CD4-positive, CD25-positive, alpha-beta regulatory T cell (primary cell): ENCODE measurements at regions not wholly inside any gene's neighbourhood (a gene's known extent, or its start where the extent isn't known, plus 50 kb on each side); places are given as distances from the start of the nearest gene placed in this dataset.
"Not testable (repeated sequence)": the region's sequence is repeated elsewhere in the genome, so short reads cannot be mapped to it uniquely, and the experiment has no call there.

Experiments
- ATAC-seq, 2 donors: fragments of 150-1000 bp; cut with Tn5 transposase; one replicate each; pipeline ENCODE4 v1.10.0; 2021; ENCODE audit warnings: low read depth in 2 of 2, moderate number of reproducible peaks in 2 of 2, moderate library complexity in 1 of 2
- DNase-seq, 3 donors: peaks; one replicate each; pipeline versions ENCODE4 v3.0.0 to v3.0.0-alpha.2; 2012 to 2022; ENCODE audit warnings: mixed read lengths in 1 of 3
- H3K27ac ChIP-seq: one replicate; pipeline ENCODE4 v1.7.0; 2013; ENCODE audit warnings: mild to moderate bottlenecking, low read length; ENCODE audit not compliant: insufficient read depth, poor library complexity, severe bottlenecking
- H3K27me3 ChIP-seq: one replicate; pipeline ENCODE4 v1.7.0; 2013; ENCODE audit warnings: low read length; ENCODE audit not compliant: control insufficient read depth, insufficient read depth
- H3K36me3 ChIP-seq: one replicate; pipeline ENCODE4 v1.7.0; 2013; ENCODE audit warnings: mild to moderate bottlenecking, low read length, moderate library complexity; ENCODE audit not compliant: control insufficient read depth, insufficient read depth
- H3K4me1 ChIP-seq: 2 replicates; pipeline ENCODE4 v1.7.0; 2013; ENCODE audit warnings: mild to moderate bottlenecking, low read length; ENCODE audit not compliant: insufficient read depth, control insufficient read depth, poor library complexity, severe bottlenecking
- H3K4me3 ChIP-seq: one replicate; pipeline ENCODE4 v1.7.0; 2013; ENCODE audit warnings: low read depth, mild to moderate bottlenecking, low read length, moderate library complexity
- H3K9me3 ChIP-seq, 2 experiments: 1 replicate in 1 of 2; 2 replicates in 1 of 2; pipeline ENCODE4 v1.7.0; 2013; ENCODE audit warnings: low read length in 2 of 2, mild to moderate bottlenecking in 1 of 2, moderate library complexity in 1 of 2; ENCODE audit not compliant: control insufficient read depth in 2 of 2
- H3K27ac Mint-ChIP-seq, 3 donors: one replicate each; pipeline ENCODE4 v1.8.0; 2020 to 2022; ENCODE audit warnings: mild to moderate bottlenecking in 3 of 3, mixed read lengths in 3 of 3, moderate library complexity in 2 of 3
- H3K27me3 Mint-ChIP-seq: one replicate; pipeline ENCODE4 v1.8.0; 2022; ENCODE audit warnings: mild to moderate bottlenecking, mixed read lengths
- H3K36me3 Mint-ChIP-seq: one replicate; pipeline ENCODE4 v1.8.0; 2020; ENCODE audit warnings: mixed read lengths
- H3K4me1 Mint-ChIP-seq, 4 donors: one replicate each; pipeline ENCODE4 v1.8.0; 2020 to 2022; ENCODE audit warnings: mixed read lengths in 4 of 4, mild to moderate bottlenecking in 1 of 4
- H3K4me3 Mint-ChIP-seq, 4 donors: one replicate each; pipeline ENCODE4 v1.8.0; 2020 to 2022; ENCODE audit warnings: mild to moderate bottlenecking in 4 of 4, mixed read lengths in 4 of 4, moderate library complexity in 3 of 4
- H3K9me3 Mint-ChIP-seq, 7 donors: one replicate each; pipeline ENCODE4 v1.8.0; 2020 to 2022; ENCODE audit warnings: mixed read lengths in 7 of 7, mild to moderate bottlenecking in 3 of 7, moderate library complexity in 2 of 7

DNA sequence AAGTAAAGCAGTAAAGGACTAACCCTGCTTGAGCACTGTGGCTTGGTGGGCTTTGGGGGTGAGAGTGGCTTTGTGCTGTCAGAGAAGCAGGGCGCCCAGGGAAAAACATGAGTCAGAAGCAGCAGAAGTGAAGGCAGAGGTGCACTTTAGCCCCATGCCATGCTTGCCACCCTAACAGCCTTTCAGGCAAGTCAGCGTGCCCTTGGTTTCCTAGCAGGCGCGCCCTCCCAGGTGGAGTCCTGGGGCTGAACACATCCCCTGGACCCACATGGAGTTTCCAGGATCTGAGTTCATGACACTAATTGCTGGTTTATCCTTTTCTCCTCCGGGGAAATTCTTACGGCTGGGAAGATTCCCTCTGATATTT is 106.6 kb downstream of the TLR5 start:
- Histone ChIP-seq H3K4me3 (no peak overlapping the region), H3K27ac (no peak overlapping the region), H3K27me3 (no peaks in the 10 kb centered on the region), H3K9me3 (no peaks in the 10 kb centered on the region), H3K36me3 (no peaks in the 10 kb centered on the region), H3K4me1 (no peaks in the 10 kb centered on the region)
- Mint-ChIP-seq H3K4me1 (no peaks in the 10 kb centered on the region), H3K27me3 (no peaks in the 10 kb centered on the region), H3K4me3 (no peak overlapping the region), H3K9me3 (peaks cover 0 to 1% (median 0%) of the 10 kb centered on the region in 7 donors), H3K27ac (peak overlapping the region in 1 of 3 donors; percentile 78), H3K36me3 (no peaks in the 10 kb centered on the region)
- DNase-seq (no peak), ATAC-seq (no peak)

DNA sequence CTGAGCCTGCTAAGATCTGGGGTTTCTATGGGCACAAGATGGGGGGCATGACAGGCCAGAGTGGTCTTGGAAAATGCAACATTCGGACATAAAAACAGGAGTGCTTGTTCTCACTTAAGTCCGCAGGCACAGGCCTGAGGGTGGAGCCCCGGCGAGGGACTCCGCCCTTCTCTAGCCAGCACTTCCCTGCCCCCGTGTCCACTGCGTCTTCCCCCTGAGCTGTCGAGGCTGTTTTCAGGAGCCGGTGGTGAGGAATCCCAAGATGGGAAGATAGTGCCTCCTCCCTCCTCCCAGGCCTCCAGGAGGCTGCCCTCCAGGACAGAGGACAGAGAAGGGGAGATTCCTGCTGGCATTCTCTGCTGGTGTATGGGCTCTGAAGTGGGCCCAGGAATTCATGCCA is 105.2 kb downstream of the TLR5 start:
- Histone ChIP-seq H3K9me3 (no peaks in the 10 kb centered on the region), H3K4me3 (no peak overlapping the region), H3K4me1 (no peaks in the 10 kb centered on the region), H3K27ac (no peak overlapping the region), H3K36me3 (no peaks in the 10 kb centered on the region), H3K27me3 (no peaks in the 10 kb centered on the region)
- H3K4me3 Mint-ChIP-seq = no peak overlapping the region
- no peak overlapping the region for H3K27ac Mint-ChIP-seq
- no peaks in the 10 kb centered on the region for H3K36me3 Mint-ChIP-seq
- no peaks in the 10 kb centered on the region for H3K4me1 Mint-ChIP-seq
- no peaks in the 10 kb centered on the region for H3K27me3 Mint-ChIP-seq
- peaks cover 0 to 1% (median 0%) of the 10 kb centered on the region in 7 donors for H3K9me3 Mint-ChIP-seq
- ATAC-seq (no peak), DNase-seq (no peak)

DNA sequence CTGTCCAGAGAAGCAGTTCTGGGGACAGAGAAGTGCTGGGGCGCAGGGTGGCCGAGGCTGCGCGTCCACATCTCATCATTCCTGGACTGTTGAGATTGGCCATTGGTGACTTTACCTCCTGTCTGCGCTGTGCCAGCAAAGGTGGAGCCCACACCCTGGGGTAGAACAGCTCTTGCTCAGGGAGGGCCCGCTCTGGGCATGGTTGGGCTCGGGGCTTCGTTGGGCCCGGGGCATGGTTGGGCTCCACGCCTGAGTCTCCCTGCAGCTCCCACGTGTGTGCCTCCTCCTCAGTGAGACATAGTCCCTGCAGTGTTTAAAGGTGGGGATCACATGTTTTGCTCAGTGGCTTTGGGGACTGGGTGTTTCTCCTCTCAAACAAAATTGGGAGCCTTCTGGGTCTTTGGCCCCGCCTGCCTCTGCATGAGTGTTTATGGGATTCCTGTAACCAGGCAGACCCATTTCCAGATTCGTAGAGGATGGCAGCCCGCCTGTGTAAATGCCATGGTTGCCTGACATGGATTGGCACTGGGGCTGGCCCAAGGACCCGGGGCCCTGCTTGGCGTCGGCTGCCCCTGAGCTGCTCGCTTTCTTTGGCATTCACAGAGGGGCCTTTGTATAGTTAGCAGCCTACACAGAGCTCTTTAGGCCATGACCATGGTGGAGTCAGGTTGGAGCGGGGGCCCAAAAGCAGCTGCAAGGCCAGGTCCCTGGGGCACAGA is 104.6 kb downstream of the TLR5 start:
- Histone ChIP-seq H3K36me3 (no peaks in the 10 kb centered on the region), H3K27me3 (no peaks in the 10 kb centered on the region), H3K9me3 (no peaks in the 10 kb centered on the region), H3K4me1 (no peaks in the 10 kb centered on the region), H3K4me3 (no peak overlapping the region), H3K27ac (no peak overlapping the region)
- no peaks in the 10 kb centered on the region for H3K36me3 Mint-ChIP-seq
- H3K4me1 Mint-ChIP-seq = no peaks in the 10 kb centered on the region
- no peak for DNase-seq
- no peak overlapping the region for H3K4me3 Mint-ChIP-seq
- peaks cover 0 to 1% (median 0%) of the 10 kb centered on the region in 7 donors for H3K9me3 Mint-ChIP-seq
- no peak overlapping the region for H3K27ac Mint-ChIP-seq
- no peaks in the 10 kb centered on the region for H3K27me3 Mint-ChIP-seq
- no peak for ATAC-seq

DNA sequence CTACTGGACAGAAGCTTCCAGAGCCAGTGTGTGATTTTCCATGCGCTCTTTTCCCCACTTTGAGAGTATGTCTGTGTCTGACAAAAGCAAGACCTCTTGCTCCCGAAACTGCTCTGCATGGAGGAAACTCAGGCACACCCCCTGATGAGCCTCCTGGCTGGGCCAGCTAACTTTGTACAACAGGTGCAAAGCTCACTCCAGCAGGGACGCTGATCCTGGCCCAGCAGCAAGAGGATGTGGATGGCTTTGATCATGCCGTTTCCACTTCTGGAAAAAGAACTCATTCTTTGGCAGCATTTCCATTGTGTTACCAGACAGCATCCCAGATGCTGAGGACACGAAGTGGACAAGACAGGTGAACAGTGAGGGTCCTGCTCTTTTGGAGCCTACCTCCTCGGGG is 103.1 kb downstream of the TLR5 start:
- Histone ChIP-seq H3K4me1 (no peaks in the 10 kb centered on the region), H3K27me3 (no peaks in the 10 kb centered on the region), H3K27ac (no peak overlapping the region), H3K36me3 (no peaks in the 10 kb centered on the region), H3K9me3 (no peaks in the 10 kb centered on the region), H3K4me3 (no peak overlapping the region)
- Mint-ChIP-seq H3K4me1 (no peaks in the 10 kb centered on the region), H3K9me3 (peaks cover 0 to 1% (median 0%) of the 10 kb centered on the region in 7 donors), H3K36me3 (no peaks in the 10 kb centered on the region), H3K4me3 (no peak overlapping the region), H3K27me3 (no peaks in the 10 kb centered on the region), H3K27ac (no peak overlapping the region)
- ATAC-seq (no peak), DNase-seq (no peak)

DNA sequence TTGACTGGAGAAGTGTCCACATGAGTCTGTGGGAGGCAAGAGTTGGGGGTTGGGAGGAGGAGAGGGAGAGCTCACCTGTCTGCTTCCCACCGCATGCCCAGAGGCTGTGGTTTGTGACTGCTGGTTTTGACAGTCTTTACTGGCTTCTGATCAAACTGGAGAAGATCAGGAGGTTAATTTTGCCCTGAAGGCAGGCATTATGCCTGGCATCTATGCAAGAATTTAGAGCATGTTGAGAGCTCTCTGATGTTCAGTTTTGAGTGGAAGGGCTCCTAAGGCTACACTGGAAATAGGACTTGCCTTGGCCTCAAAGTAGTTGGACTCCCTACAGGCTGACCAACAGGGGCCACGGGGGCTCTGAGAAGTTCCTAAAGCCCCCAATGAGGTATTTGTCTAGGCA is 101.6 kb downstream of the TLR5 start:
- H3K27ac Mint-ChIP-seq = no peak overlapping the region
- ATAC-seq (no peak), DNase-seq (no peak)
- no peaks in the 10 kb centered on the region for H3K27me3 ChIP-seq
- H3K27me3 Mint-ChIP-seq = no peaks in the 10 kb centered on the region
- H3K36me3 ChIP-seq = no peaks in the 10 kb centered on the region
- H3K27ac ChIP-seq = no peak overlapping the region
- H3K9me3 ChIP-seq = peaks cover 0 to under 1% of the 10 kb centered on the region in 2 experiments
- no peaks in the 10 kb centered on the region for H3K4me1 ChIP-seq
- H3K36me3 Mint-ChIP-seq = no peaks in the 10 kb centered on the region
- H3K4me3 Mint-ChIP-seq = no peak overlapping the region
- no peaks in the 10 kb centered on the region for H3K4me1 Mint-ChIP-seq
- H3K4me3 ChIP-seq = no peak overlapping the region
- peaks cover 0 to 2% (median 0%) of the 10 kb centered on the region in 7 donors for H3K9me3 Mint-ChIP-seq

DNA sequence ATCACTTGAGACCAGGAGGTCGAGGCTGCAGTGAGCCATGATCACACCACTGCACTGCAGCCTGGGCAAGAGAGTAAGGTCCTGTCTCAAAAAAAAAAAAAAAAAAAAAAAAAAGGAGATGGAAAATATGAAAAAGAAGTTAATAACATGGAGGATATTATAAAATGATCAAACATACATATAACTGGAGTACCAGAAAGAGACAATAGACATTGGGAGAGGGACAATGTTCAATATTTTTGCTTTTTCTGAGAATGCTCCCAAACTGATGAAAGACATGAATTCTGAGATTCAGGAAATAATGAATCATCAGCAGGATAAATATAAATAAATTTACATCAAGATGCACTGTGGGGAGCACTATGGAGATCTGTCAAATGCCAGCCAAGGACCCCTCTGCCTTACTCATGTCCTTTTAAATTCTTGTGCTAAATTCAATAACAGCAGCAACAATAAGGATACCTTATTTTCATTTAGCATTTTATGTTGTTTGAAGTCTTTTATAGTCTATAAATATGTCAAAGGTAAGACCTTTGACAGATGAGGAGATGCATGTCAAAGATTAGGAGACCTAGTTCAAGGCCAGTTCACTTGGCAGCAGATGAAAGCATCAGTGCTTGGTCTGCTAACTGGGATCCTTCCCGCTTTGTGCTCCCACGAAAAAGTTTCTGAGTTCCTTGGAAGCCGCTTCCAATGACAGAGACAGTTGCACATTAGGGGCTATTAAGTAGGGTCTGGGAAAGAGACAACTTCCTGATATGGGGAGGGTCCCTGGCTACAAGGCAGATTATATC is 97.7 kb downstream of the TLR5 start:
- no peaks in the 10 kb centered on the region for H3K4me1 ChIP-seq
- Mint-ChIP-seq H3K4me3 (no peak overlapping the region), H3K36me3 (no peaks in the 10 kb centered on the region), H3K4me1 (no peaks in the 10 kb centered on the region), H3K27ac (no peak overlapping the region), H3K27me3 (no peaks in the 10 kb centered on the region), H3K9me3 (peaks cover 0 to 4% (median 0%) of the 10 kb centered on the region in 7 donors)
- no peak for DNase-seq
- no peak overlapping the region for H3K27ac ChIP-seq
- H3K4me3 ChIP-seq = no peak overlapping the region
- H3K27me3 ChIP-seq = no peaks in the 10 kb centered on the region
- H3K9me3 ChIP-seq = peaks cover 0 to 2% of the 10 kb centered on the region in 2 experiments
- no peaks in the 10 kb centered on the region for H3K36me3 ChIP-seq
- no peak for ATAC-seq

DNA sequence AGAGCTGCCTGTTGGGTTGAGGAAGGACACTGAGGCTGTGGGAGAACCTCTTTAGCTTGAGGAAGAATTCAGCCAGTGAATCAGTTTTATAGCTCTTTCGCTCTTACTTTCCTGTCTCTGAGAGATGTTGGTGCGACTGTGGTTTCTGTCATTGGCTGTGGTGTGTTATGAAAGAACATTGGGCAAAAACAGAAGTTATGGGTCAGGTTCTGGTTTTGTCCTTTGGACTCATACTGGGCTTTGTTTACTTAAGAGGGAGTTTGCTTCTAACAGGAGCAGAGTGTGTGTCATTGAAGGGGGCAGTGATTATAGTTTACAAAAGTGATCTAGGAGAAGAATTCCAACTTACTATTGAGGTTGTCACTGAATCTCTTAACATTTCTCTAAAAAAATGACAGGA is 97.0 kb downstream of the TLR5 start:
- no peaks in the 10 kb centered on the region for H3K4me1 Mint-ChIP-seq
- Histone ChIP-seq H3K4me1 (no peaks in the 10 kb centered on the region), H3K9me3 (peaks cover 0 to 2% of the 10 kb centered on the region in 2 experiments), H3K36me3 (no peaks in the 10 kb centered on the region), H3K4me3 (no peak overlapping the region), H3K27ac (no peak overlapping the region), H3K27me3 (no peaks in the 10 kb centered on the region)
- ATAC-seq (no peak), DNase-seq (no peak)
- H3K9me3 Mint-ChIP-seq = peaks cover 0 to 4% (median 0%) of the 10 kb centered on the region in 7 donors
- H3K36me3 Mint-ChIP-seq = no peaks in the 10 kb centered on the region
- no peaks in the 10 kb centered on the region for H3K27me3 Mint-ChIP-seq
- no peak overlapping the region for H3K27ac Mint-ChIP-seq
- H3K4me3 Mint-ChIP-seq = no peak overlapping the region

DNA sequence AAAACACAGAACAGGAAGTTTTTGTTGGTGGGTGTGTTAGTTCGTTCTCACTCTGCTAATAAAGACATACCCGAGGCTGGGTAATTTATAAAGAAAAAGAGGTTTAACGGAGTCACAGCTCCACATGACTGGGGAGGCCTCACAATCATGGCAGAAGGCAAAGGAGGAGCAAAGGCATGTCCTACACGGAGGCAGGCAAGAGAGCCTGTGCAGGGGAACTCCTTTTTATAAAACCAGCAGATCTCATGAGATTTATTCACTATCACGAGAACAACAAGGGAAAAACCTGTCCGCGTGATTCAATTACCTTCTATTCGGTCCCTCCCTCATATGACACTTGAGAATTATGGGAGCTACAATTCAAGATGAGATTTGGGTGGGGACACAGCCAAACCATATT is 96.6 kb downstream of the TLR5 start:
- DNase-seq, H3K27me3 Mint-ChIP-seq, H3K4me3 ChIP-seq, H3K9me3 ChIP-seq, H3K36me3 ChIP-seq, H3K27ac Mint-ChIP-seq, H3K27me3 ChIP-seq, H3K4me1 Mint-ChIP-seq, ATAC-seq, H3K4me3 Mint-ChIP-seq, H3K36me3 Mint-ChIP-seq, H3K27ac ChIP-seq, H3K9me3 Mint-ChIP-seq, H3K4me1 ChIP-seq: not testable (repeated sequence)
